Fibroblast of gingiva (primary cell): ENCODE measurements at regions not wholly inside any gene's neighbourhood (a gene's known extent, or its start where the extent isn't known, plus 50 kb on each side); places are given as distances from the start of the nearest gene placed in this dataset.
A peak's percentile ranks its signal among the peaks of the same experiment; 100 is the strongest.

Source experiments
- DNase-seq: peaks from one replicate; pipeline ENCODE4 v3.0.0-alpha.2; 2011; ENCODE audit warnings: low read depth

DNA sequence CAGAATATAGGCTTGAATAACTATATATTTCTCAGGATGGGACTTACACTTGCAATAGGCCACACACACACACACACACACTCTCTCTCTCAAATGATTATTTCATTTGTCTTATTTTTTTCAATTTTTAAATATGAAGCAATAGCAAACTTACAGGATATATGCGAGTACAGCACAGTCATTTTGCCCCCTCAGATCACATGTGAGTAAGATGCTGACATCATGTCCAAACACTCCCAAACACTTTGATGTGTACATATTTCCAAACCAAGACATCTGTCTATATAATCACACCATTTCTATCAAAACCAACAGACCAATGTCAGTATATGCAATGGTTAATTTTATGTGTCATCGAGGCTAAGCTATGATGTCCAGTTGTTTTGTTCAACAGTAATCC lies 1535.9 kb upstream of the FLRT2 start:
- DNase-seq: peak; percentile 9

DNA sequence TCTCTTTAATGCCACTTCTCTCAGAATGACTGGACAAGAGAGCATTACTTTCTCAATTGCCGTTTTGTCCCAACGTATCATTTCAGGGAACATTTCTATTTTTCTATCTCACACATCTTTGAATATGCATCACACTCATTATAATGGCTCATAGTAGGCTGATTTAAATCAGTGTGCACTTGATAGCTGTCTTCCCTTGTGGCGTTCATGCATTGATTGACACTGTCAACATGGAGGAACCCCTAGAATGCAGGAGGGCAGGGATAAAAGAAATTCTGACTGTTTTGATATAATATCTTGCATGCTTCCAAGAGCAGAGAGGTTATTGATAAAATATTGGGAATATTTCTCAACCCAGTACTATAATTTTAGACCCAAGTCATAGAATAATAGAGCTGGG lies 1528.9 kb upstream of the FLRT2 start:
- DNase-seq: no peak

DNA sequence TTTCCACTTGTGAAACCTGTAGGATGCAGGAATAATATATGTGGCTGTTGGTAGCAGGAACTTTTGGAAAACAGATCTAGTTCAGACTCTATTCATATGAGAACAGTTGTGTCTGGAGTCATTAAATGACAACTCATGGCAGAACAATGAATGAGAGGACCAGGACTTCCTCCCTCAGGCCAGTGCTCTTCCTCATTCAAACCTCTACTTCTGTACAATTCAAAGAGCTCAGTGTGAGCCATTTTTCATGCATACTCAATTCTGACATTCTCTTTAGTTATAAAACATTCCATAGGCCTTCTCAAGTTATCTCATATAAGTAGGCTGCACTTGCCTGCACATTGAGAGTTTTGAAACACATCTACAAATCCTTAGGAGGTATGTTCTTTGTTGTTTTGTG lies 1526.6 kb upstream of the FLRT2 start:
- DNase-seq: no peak

DNA sequence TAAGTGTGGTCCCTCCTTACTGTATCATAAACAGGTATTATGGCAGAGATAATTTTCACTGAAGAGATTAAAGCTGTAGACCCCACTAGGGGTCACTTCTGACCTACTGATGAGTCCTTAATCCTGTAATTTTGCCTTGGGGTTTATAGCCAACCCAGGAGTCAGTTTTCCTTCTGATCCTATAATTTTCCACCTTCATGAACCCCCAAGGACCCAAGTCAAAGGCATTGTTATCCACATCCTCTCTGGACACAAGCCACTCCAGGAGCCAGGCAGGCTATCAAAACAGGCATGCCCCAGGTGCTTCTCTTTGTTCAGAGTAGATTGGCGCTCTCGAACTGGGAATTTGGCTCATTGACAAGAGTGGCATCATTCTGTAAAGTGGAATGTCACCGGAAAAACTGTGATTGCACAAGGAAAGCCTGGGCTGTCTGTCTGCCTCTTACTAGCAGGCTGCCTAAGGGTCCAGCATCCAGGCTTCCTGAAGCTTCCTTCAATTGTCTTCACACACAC lies 1523.2 kb upstream of the FLRT2 start:
- no peak for DNase-seq

DNA sequence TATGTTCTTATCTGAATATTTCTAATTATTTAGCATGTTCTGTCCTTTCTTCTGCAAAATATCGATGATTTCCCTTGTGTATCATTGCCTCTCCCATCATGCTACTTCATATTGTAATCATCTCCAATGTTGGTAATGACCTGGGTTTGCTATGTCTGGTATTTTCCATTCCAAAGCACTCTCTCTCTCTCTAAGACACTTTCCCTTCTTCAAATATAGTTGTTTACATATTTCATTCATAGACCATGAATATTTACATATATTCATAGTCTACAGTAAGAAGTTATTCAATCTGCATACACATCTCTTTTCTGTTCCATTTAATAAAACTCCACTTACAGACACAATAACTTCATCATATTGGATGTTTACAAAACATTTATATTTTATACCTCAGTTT lies 1516.5 kb upstream of the FLRT2 start:
- DNase-seq: no peak

DNA sequence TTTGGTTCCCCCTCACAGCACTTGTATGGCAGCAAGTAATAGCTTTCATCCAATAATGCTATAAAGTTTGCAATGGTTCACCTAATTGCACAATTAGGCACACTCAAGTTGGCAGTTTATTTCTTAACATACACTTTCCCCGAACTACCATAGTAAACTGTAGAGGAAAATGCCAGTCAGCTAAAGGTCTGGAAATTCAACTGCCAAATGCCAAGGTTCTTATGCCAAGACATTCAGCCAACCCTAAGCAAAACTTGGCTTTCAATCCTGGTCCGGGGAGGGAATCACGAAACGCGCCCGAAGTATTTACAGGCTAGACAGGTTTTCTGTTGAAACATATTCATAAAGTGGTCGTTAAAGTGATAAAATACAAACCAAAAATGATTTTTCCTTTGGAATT lies 1512.4 kb upstream of the FLRT2 start:
- DNase-seq: peak; percentile 5

DNA sequence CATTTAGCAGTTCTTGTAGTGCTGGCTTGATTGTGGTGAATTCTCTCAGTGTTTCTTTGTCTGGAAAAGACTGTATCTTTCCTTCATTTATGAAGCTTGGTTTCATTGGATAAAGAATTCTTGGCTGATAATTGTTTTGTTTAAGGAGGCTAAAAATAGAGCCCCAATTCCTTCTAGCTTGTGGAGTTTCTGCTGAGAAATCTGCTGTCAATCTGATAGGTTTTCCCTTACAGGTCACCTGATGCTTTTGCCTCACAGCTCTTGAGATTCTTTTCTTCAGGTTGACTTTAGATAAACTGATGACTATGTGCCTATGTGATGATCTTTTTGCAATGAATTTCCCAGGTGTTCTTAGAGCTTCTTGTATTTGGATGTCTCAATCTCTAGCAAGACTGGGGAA lies 1508.5 kb upstream of the FLRT2 start:
- no peak for DNase-seq

DNA sequence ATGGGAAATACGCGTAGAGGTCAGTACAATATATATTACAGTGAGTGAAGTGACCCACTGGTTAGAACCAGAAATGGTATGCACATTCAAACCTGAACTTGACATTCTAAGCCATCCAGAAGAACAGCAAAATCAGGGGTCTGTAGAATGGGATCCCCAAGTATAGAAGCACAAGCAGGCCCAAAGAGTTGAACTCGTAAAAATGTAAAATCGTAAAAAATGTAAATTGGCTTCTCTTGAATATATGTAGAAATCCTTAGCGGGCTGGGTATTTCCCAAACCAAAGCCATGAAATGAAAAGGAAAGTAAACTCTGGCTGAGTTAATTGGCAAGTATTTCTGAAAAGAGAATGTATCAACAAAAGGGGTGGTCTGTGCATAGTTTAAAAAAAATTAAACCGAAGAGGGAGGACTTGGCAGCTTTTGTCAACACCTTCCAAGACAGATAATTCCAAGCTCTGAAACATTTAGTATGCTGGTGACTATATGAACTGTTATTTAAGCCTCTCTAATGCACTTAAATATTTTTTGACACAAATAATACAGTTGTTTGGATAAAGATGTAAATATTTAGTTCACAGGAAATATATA lies 1505.6 kb upstream of the FLRT2 start:
- DNase-seq: no peak

DNA sequence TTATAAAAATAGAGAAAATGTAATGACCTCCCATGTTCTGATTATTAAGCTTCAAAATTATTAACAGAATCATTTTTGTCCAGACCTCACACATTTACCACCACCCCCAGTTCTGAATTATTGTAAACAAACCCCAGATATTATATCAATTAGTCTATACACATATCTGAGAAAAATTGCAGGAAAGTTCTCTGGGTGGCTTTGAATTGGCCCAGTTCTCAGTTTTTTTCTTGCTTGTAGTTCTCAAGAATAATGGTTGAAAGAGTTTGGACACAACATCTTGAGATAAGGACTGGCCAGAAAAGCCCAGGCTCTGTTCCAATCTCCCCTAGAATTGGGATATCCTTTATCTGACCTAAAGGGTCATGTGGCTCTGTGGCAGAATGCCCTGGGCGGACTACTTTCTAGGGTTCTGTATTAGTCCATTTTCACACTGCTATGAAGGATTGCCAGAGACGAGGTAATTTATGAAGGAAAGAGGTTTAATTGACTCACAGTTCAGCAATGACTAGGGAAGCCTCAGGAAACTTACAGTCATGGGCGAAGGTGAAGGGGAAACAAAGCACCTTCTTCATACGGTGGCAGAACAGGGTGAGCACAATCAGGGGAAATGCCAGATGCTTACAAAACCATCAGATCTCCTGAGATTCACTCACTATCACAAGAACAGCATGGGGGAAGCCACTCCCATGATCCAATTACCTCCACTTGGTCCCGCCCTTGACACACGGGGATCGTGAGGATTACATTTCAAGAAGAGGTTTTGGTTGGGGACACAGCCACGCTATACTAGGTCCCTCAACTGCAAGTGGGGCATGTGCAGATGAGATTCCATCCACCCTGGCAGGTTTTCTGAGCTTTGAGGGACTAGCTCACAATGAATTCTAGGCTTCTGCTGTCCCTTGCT lies 1504.6 kb upstream of the FLRT2 start:
- no peak for DNase-seq

DNA sequence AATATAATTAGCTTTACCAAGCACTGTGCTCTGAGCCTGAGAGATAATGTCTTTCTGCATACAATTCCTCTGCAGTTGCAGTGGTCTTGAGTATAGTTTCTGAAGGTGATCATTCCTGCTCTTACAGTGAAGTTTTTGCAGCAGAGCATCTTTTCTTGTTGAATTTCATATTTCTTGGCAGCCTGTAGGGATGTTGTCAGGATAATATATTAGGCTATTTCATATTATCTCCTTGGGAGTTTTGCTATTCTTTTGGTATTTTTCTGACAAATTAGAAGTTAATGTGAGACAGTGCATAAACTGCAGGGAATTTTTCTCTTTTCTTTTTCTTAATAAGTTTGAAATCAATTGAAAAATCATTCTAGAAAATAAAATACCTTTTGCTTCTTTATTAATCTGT lies 1502.6 kb upstream of the FLRT2 start:
- DNase-seq: no peak

DNA sequence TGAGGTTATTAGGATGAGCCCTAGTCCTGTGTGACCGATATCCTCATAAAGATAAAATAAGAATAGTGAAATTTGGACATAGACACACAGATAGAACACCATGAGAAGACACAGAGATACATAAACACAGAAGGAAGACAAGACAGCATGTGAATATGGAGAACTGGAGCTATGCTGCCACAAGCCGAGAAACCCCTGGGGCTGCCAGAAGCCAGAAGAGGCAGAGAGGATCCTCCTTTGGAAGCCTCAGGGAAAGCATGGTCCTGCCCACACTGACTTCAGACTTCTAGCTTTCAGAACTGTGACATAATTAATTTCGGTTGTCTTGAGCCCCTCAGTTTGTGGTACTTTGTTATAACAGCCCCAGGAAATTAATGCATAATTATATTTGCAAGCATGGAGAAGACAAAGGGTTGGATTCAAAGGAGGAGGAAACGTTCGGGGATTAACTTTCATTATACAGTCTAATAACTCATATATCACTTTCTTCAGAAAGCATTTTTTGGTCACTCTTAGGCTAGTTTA lies 1501.8 kb upstream of the FLRT2 start:
- no peak for DNase-seq

DNA sequence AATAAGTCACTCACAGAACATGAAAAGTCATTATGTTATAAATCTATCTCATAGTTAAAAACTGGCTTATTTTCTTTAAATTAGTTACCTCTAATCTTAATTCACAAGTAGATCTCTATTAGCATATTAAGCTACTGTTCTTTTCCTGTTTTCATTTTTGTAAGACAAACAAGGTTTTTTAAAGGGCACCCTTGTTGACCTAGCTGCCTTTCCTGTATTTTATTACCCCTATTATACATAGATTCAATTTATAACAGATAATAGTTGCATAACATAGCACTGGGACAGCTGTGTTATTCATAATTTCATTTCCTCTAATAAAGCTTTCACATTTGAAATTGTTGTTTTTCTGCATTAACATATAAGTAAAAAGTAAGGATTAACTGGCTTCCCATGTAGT lies 1500.7 kb upstream of the FLRT2 start:
- no peak for DNase-seq

DNA sequence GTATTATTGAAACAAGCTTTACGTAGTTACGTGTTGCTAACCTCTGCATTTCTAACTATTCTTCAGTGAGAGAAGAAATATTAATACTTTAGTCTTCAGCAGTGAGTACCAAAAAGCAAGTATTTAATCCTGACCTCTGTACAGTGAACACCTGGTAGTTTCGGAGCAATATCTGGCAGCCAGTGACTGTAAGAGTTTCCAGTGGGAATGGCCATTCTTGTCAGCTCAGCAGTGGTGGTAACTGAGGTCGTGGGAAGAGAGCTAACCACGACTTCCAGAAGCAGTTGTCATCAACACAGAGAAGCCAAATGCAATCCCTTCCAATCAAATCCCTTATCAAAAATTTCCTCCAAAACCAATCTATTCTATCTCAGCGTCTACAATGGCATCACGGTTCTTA lies 1500.2 kb upstream of the FLRT2 start:
- no peak for DNase-seq

DNA sequence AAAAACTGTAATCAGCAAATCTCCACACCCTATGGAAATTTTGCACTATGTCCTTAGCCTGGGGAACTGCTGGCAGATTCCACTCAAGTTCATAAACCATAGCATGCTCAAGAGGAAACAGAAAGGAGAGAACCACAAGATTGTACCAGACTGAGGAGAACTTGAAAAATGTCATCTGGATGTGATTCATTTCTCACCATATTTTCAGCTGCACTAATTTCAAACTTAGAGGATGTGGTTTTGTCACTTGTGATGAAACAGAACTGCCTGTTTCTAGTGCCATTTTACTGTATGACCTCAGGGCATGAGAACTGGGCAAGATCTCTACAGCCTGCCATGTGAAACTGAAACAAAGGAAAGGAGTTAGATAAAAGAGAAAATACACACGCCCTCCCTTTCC lies 1493.1 kb upstream of the FLRT2 start:
- DNase-seq: peak; percentile 61

DNA sequence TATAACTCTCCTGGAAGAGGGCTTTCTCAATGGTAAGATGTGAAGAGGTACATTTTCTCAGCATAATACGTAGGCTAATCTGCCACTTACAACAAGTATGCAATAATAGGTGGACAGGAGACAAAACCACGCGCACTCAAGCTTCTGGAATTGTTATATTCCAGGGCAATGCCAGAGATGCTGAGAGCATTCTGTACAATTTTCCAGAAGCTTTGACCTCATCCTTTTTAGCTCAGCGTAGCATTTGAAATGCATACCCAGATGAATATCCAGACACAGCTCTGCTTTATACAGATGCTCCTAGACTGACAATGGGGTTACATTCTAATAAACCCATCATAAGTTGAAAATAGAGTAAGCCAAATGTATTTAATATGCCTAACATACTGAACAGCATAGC lies 1492.4 kb upstream of the FLRT2 start:
- no peak for DNase-seq

DNA sequence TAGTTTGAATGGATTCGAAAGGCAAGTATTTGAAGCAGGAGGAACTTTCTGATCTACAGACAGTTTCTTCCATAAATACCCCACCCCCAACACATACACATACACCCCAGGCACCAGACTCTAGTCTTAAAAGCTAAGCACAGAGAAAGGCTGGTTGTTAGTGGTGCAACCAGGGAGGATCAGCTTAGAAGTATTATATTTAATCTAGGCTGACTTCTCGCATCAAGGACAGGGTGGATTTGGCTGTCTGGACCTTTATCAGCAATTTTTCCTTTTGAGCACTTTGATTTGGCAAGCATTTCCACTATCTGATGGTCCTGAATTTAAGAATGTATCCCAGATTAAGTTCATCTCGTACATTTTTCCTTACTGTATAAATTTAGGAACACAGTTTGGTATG lies 1489.8 kb upstream of the FLRT2 start:
- DNase-seq: no peak

DNA sequence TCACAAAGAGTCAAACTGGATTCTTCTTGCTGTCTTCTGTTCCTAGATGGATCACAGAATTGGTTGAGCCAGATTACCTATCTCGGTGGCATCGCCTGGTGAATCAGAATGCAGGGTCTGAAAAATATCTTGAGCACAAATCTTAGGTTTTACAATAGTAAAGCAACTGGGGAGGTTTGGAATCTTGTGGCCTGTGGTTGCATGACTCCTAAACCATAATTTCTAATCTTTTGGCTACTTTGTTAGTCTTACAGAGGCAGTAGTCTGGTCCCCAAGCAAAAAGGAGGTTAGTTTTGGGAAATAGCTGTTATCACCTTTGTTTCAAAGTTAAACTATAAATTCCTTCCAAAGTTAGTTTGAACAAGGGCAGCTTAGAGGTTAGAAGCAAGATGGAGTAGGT lies 1488.5 kb upstream of the FLRT2 start:
- no peak for DNase-seq

DNA sequence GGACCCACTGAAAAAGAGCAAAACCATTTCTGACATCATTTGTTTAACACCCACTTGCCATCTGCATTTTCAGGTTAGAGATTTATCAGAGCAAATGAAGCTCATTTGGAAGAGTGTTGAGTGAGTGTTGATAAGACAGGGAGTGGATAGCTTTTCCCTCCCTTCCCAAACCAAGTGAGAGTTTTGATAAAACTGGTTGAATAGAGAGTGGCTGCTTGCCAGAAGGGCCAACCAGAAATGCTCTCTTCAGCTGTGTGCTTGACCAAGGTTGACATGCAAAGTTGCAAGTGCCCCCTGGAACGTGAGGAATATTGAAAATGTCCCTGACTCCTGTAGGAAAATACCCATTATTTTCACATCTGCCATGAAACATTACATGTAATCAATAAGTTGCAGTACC lies 1487.0 kb upstream of the FLRT2 start:
- DNase-seq: no peak

DNA sequence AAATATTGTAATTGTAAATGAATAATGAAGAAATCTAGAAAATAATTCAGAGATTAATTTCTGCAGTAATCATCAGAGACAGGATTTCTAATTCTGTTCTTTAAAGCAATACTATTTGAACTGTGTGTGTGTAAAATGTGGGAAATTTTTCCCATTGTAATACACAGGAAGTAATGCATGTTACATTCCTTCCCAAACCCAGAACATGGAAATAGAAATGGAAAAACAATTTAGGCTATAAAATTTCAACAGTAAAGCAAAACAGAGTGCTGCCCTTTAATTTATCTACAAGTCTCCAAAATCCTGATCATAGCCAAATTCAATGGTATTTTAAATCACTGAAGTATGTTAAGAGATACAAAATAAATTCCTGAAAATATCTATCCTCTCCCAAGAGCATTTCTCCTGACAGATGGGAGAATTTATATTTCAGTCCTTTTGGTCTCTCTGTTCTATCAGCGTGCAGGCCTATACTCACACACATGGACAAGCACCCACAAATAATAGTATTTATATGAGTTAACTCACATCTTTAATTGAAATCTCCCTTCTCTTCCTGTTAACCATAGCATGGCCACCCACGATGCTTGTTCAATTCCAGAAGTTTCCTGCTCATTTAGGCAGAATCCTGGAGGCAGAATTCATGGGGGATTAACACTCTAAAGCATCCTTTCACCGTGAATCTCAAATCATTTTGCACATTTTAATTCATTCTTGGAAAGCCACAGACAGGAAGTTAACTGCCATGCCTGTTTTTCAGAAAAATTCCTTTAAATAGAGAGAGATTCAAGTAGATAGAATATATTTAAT lies 1465.4 kb upstream of the FLRT2 start:
- DNase-seq: no peak

DNA sequence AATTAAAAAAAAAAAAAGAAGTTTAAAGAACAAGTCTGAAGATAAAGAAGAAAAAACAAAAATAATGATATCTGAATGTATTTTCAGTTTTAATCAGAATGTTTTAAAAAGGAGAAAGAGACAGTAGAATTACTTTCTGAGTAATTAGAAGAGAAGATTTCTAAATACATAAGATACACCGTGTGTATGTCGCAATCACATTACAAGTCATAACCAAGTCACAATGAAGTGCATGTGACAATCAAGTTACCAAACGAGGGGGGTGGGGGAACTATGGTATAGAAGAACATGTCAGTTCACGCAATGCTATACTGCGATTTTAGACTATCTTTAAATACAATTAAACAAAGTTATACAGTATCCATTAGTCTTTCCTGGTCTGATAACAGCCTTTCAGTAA lies 1464.1 kb upstream of the FLRT2 start:
- DNase-seq: no peak

DNA sequence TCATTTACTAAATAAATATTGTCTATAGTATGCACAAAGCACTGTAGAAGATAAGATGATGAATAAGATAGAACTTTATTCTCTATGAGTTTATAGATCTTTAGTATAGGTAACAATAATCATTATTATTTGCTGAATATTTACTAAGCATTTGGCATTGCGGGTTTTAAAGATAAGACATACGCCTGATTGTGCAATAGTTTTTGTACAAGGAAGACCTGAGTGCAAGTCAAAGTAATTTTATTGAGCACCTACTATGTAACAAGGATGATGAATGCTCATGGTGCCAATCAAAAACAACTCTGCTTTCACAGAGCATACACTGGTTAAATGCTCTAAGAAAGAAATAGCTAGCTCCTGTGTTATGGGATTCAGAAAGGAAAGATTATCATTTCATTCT lies 1461.7 kb upstream of the FLRT2 start:
- no peak for DNase-seq

DNA sequence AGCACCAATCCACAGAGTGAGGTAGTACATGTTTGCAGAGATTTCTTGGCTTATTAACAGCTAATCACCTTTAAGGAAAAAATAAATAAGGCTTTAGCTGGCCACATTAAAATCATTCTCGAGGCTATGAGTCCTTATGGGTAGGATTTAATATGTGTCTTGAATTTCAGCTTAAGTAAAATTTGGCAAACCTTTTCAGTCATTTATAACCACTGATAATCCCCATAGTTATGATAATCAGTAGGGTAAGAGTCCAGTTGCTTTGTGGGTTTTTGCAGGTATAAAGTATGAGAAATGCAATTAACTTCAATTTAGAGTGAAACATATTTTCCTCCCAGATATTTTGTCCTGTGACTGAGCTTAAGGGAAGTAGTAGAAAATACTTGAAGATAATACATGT lies 1458.9 kb upstream of the FLRT2 start:
- DNase-seq: no peak

DNA sequence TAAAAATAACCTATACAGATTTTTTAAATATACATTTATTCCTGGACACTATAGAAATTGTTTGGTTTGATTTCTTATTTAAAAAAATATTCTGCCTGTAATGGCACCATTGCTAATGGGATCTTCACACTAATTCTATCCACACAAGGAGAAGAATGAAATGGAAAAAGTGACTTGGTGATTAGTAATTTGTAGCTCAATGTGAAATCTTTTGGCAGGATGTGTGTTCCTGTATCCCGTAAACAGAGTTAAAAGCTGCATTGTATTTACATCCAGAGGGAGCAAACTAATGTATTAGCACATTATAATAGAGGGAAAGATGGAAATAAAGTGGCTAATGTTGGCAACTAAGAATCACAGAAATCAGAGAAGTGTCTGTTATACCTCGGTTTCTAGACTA lies 1455.3 kb upstream of the FLRT2 start:
- DNase-seq: no peak
